GM12874 (cell line): ENCODE measurements at regions not wholly inside any gene's neighbourhood (a gene's known extent, or its start where the extent isn't known, plus 50 kb on each side); places are given as distances from the start of the nearest gene placed in this dataset.

Experiments used
- CTCF ChIP-seq: IDR thresholded peaks from 2 replicates; pipeline ENCODE4 v1.5.1; 2011; ENCODE audit warnings: low read depth, mild to moderate bottlenecking, control low read depth, low read length, moderate library complexity; ENCODE audit not compliant: insufficient read depth

- TF ChIP-seq CTCF: no peak
Observed at GRCh38 chr2:13542061-13542460, 825.3 kb downstream of the TRIB2 start.

GRCh38 chr2:13542642-13543041, 825.9 kb downstream of the TRIB2 start:
- no peak for TF ChIP-seq CTCF

DNA sequence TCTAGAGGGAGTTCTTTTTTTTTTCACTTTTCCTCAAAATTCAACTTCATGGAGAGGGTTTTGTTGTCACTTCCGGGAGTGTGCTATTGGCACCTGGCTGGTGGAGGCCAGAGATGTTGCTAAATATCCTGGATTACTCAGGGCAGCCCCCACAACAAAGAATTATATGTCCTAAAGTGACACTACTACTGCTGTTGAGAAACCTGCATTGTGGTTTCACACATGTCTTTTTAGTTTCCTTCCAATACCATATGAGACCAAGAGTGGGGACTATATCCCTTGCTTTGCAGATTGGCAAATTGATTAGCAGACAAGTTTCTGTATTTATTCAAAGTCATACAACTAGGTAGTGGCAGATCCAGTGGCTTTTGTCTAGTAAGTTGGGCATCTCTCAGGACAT, 826.8 kb downstream of the TRIB2 start:
- TF ChIP-seq CTCF: no peak

- no peak for TF ChIP-seq CTCF
Observed at GRCh38 chr2:13545320-13545719, 828.6 kb downstream of the TRIB2 start.

GRCh38 chr2:13546131-13546530, 829.4 kb downstream of the TRIB2 start:
- TF ChIP-seq CTCF: no peak

DNA sequence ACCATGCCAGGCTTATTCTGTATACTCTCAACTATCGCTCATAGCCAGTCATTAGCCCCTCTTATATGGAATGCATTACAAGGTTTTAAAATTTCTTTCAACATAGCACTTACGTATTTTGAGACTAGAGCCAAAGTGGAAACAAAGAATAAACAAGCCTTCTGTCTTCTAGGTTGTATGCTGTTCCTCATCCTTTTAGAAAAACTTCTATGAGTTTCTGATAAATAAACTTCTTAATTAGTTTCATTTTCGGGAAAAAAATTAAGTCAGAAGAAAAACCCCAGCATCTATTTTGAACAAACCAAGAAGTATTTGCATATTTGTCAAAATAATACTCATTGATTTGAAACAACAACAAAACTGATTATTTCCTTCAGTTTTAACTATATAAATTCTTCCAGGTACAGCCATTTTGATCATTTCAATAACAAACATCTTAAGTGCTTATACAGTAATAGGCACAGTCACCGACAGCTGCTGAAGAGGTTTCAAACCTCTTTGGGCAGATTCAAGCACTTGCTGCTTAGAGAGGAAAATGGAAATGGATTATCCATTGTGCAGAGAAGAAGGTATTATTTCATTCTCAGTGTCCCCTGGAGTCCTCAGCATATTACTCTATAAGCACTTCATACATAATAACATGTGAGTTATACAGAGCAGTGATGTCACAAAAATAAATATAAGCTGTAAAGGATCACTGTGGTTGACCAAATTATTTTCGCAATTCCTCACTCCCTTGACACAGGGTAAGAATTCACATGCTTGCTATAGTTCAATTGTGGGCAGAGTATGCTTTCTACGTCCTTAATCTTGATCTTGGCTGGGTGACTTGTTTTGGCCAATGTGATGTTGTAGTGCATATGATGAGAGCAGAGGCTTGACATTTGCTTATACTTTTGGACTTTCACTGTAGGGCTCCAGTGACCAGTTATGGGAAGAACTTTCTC, 833.8 kb downstream of the TRIB2 start:
- TF ChIP-seq CTCF: no peak

GRCh38 chr2:13558368-13558767, 841.6 kb downstream of the TRIB2 start:
- TF ChIP-seq CTCF: no peak
